ENCODE measurements at regions not wholly inside any gene's neighbourhood (a gene's known extent, or its start where the extent isn't known, plus 50 kb on each side); places are given as distances from the start of the nearest gene placed in this dataset.

- peak; percentile 73 for DNase-seq (ENCODE audit: low read depth)
- H3K9ac ChIP-seq (ENCODE audit: low read length) = no peak overlapping the region
- H3K9me3 ChIP-seq (ENCODE audit: control insufficient read depth, low read length) = no peaks in the 10 kb centered on the region
- H3K4me1 ChIP-seq (ENCODE audit: control insufficient read depth, insufficient read depth, low read length) = peaks cover 10% of the 10 kb centered on the region
- no peaks in the 10 kb centered on the region for H3K27me3 ChIP-seq (replicated peaks; ENCODE audit: control insufficient read depth, insufficient read depth, low read length)
- no peak overlapping the region for H3K4me3 ChIP-seq (ENCODE audit: low read length)
- H3K36me3 ChIP-seq (ENCODE audit: control insufficient read depth, insufficient read depth, low read length, severe bottlenecking) = no peaks in the 10 kb centered on the region
Observed at GRCh38 chr13:70723732-70724131, 615.5 kb upstream of the KLHL1 start.

GRCh38 chr13:70720386-70720785 is 612.1 kb upstream of the KLHL1 start:
- Histone ChIP-seq H3K9ac (ENCODE audit: low read length) (no peak overlapping the region), H3K4me1 (ENCODE audit: control insufficient read depth, insufficient read depth, low read length) (peaks cover 10% of the 10 kb centered on the region), H3K36me3 (ENCODE audit: control insufficient read depth, insufficient read depth, low read length, severe bottlenecking) (no peaks in the 10 kb centered on the region), H3K4me3 (ENCODE audit: low read length) (no peak overlapping the region), H3K27me3 (replicated peaks; ENCODE audit: control insufficient read depth, insufficient read depth, low read length) (no peaks in the 10 kb centered on the region), H3K9me3 (ENCODE audit: control insufficient read depth, low read length) (no peaks in the 10 kb centered on the region)
- DNase-seq (ENCODE audit: low read depth) = peak; percentile 40

- no peak overlapping the region for H3K4me3 ChIP-seq (ENCODE audit: low read length)
- H3K9ac ChIP-seq (ENCODE audit: low read length) = no peak overlapping the region
- no peaks in the 10 kb centered on the region for H3K27me3 ChIP-seq (replicated peaks; ENCODE audit: control insufficient read depth, insufficient read depth, low read length)
- no peaks in the 10 kb centered on the region for H3K4me1 ChIP-seq (ENCODE audit: control insufficient read depth, insufficient read depth, low read length)
- no peak for DNase-seq (ENCODE audit: low read depth)
- H3K36me3 ChIP-seq (ENCODE audit: control insufficient read depth, insufficient read depth, low read length, severe bottlenecking) = no peaks in the 10 kb centered on the region
- H3K9me3 ChIP-seq (ENCODE audit: control insufficient read depth, low read length) = no peaks in the 10 kb centered on the region
Observed at GRCh38 chr13:70714993-70715392, 606.7 kb upstream of the KLHL1 start.

- peak; percentile 4 for DNase-seq (ENCODE audit: low read depth)
- H3K4me1 ChIP-seq (ENCODE audit: control insufficient read depth, insufficient read depth, low read length) = no peaks in the 10 kb centered on the region
- H3K9ac ChIP-seq (ENCODE audit: low read length) = no peak overlapping the region
- no peaks in the 10 kb centered on the region for H3K9me3 ChIP-seq (ENCODE audit: control insufficient read depth, low read length)
- H3K27me3 ChIP-seq (replicated peaks; ENCODE audit: control insufficient read depth, insufficient read depth, low read length) = no peaks in the 10 kb centered on the region
- H3K36me3 ChIP-seq (ENCODE audit: control insufficient read depth, insufficient read depth, low read length, severe bottlenecking) = no peaks in the 10 kb centered on the region
- no peak overlapping the region for H3K4me3 ChIP-seq (ENCODE audit: low read length)
Observed at GRCh38 chr13:70708775-70709174, 600.5 kb upstream of the KLHL1 start.

GRCh38 chr13:70703755-70704154 is 595.5 kb upstream of the KLHL1 start:
- no peaks in the 10 kb centered on the region for H3K9me3 ChIP-seq (ENCODE audit: control insufficient read depth, low read length)
- no peaks in the 10 kb centered on the region for H3K36me3 ChIP-seq (ENCODE audit: control insufficient read depth, insufficient read depth, low read length, severe bottlenecking)
- no peak overlapping the region for H3K9ac ChIP-seq (ENCODE audit: low read length)
- no peaks in the 10 kb centered on the region for H3K27me3 ChIP-seq (replicated peaks; ENCODE audit: control insufficient read depth, insufficient read depth, low read length)
- H3K4me3 ChIP-seq (ENCODE audit: low read length) = no peak overlapping the region
- no peaks in the 10 kb centered on the region for H3K4me1 ChIP-seq (ENCODE audit: control insufficient read depth, insufficient read depth, low read length)
- no peak for DNase-seq (ENCODE audit: low read depth)

- no peaks in the 10 kb centered on the region for H3K27me3 ChIP-seq (replicated peaks; ENCODE audit: control insufficient read depth, insufficient read depth, low read length)
Observed at GRCh38 chr13:70694996-70695715, 586.9 kb upstream of the KLHL1 start.

GRCh38 chr13:70668983-70669382 is 560.7 kb upstream of the KLHL1 start:
- Histone ChIP-seq H3K9ac (ENCODE audit: low read length) (no peak overlapping the region), H3K9me3 (ENCODE audit: control insufficient read depth, low read length) (no peaks in the 10 kb centered on the region), H3K27me3 (replicated peaks; ENCODE audit: control insufficient read depth, insufficient read depth, low read length) (no peaks in the 10 kb centered on the region), H3K36me3 (ENCODE audit: control insufficient read depth, insufficient read depth, low read length, severe bottlenecking) (no peaks in the 10 kb centered on the region), H3K4me1 (ENCODE audit: control insufficient read depth, insufficient read depth, low read length) (no peaks in the 10 kb centered on the region), H3K4me3 (ENCODE audit: low read length) (no peak overlapping the region)
- DNase-seq (ENCODE audit: low read depth) = peak; percentile 4

More at GRCh38 chr13:70694996-70695715, 586.9 kb upstream of the KLHL1 start:
- no peaks in the 10 kb centered on the region for H3K4me1 ChIP-seq (ENCODE audit: control insufficient read depth, insufficient read depth, low read length)
- H3K4me3 ChIP-seq (ENCODE audit: low read length) = no peak overlapping the region
- no peak for DNase-seq (ENCODE audit: low read depth)
- H3K36me3 ChIP-seq (ENCODE audit: control insufficient read depth, insufficient read depth, low read length, severe bottlenecking) = no peaks in the 10 kb centered on the region
- H3K9me3 ChIP-seq (ENCODE audit: control insufficient read depth, low read length) = no peaks in the 10 kb centered on the region
- no peak overlapping the region for H3K9ac ChIP-seq (ENCODE audit: low read length)

- Histone ChIP-seq H3K9me3 (ENCODE audit: control insufficient read depth, low read length) (no peaks in the 10 kb centered on the region), H3K27me3 (replicated peaks; ENCODE audit: control insufficient read depth, insufficient read depth, low read length) (no peaks in the 10 kb centered on the region), H3K9ac (ENCODE audit: low read length) (no peak overlapping the region), H3K4me3 (ENCODE audit: low read length) (no peak overlapping the region), H3K36me3 (ENCODE audit: control insufficient read depth, insufficient read depth, low read length, severe bottlenecking) (no peaks in the 10 kb centered on the region), H3K4me1 (ENCODE audit: control insufficient read depth, insufficient read depth, low read length) (no peaks in the 10 kb centered on the region)
- DNase-seq (ENCODE audit: low read depth) = no peak
Observed at GRCh38 chr13:70668293-70668692, 560.0 kb upstream of the KLHL1 start.

- no peaks in the 10 kb centered on the region for H3K27me3 ChIP-seq (replicated peaks; ENCODE audit: control insufficient read depth, insufficient read depth, low read length)
- no peak overlapping the region for H3K4me3 ChIP-seq (ENCODE audit: low read length)
- no peaks in the 10 kb centered on the region for H3K36me3 ChIP-seq (ENCODE audit: control insufficient read depth, insufficient read depth, low read length, severe bottlenecking)
- no peak overlapping the region for H3K9ac ChIP-seq (ENCODE audit: low read length)
- H3K4me1 ChIP-seq (ENCODE audit: control insufficient read depth, insufficient read depth, low read length) = no peaks in the 10 kb centered on the region
- H3K9me3 ChIP-seq (ENCODE audit: control insufficient read depth, low read length) = no peaks in the 10 kb centered on the region
- DNase-seq (ENCODE audit: low read depth) = no peak
Observed at GRCh38 chr13:70666883-70667556, 558.8 kb upstream of the KLHL1 start.

GRCh38 chr13:70662231-70662940 is 554.1 kb upstream of the KLHL1 start:
- H3K9ac ChIP-seq (ENCODE audit: low read length) = no peak overlapping the region
- no peak for DNase-seq (ENCODE audit: low read depth)
- no peak overlapping the region for H3K4me3 ChIP-seq (ENCODE audit: low read length)
- no peaks in the 10 kb centered on the region for H3K9me3 ChIP-seq (ENCODE audit: control insufficient read depth, low read length)
- no peaks in the 10 kb centered on the region for H3K4me1 ChIP-seq (ENCODE audit: control insufficient read depth, insufficient read depth, low read length)
- H3K36me3 ChIP-seq (ENCODE audit: control insufficient read depth, insufficient read depth, low read length, severe bottlenecking) = no peaks in the 10 kb centered on the region
- no peaks in the 10 kb centered on the region for H3K27me3 ChIP-seq (replicated peaks; ENCODE audit: control insufficient read depth, insufficient read depth, low read length)

- Histone ChIP-seq H3K27me3 (replicated peaks; ENCODE audit: control insufficient read depth, insufficient read depth, low read length) (no peaks in the 10 kb centered on the region), H3K4me3 (ENCODE audit: low read length) (no peak overlapping the region), H3K9ac (ENCODE audit: low read length) (no peak overlapping the region), H3K36me3 (ENCODE audit: control insufficient read depth, insufficient read depth, low read length, severe bottlenecking) (no peaks in the 10 kb centered on the region), H3K4me1 (ENCODE audit: control insufficient read depth, insufficient read depth, low read length) (no peaks in the 10 kb centered on the region), H3K9me3 (ENCODE audit: control insufficient read depth, low read length) (peaks cover 5% of the 10 kb centered on the region)
- no peak for DNase-seq (ENCODE audit: low read depth)
Observed at GRCh38 chr13:70644052-70644451, 535.8 kb upstream of the KLHL1 start.

All from adipocyte (in vitro differentiated cells).